ENCODE measurements at regions not wholly inside any gene's neighbourhood (a gene's known extent, or its start where the extent isn't known, plus 50 kb on each side); places are given as distances from the start of the nearest gene placed in this dataset.

DNA sequence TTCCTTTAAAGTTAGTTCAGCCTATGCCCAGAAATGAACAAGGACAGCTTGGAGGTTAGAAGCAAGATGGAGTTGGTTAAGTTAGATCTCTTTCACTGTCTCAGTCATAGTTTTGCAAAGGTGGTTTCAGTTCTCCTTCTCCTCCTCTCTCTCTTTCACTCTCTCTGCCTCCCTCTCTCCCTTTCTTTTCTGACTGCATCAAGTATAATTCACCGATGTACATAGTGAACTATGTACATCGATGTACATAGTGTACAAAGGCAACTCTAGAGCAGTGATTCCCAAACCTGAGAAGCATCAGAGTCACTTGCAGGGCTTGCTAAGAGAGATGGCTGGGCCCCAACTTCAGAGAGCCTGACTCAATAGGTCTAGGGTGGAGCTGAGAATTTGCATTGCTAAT is 1259.7 kb downstream of the TYW1 start:
- no peak overlapping the region for H3K4me3 ChIP-seq (ENCODE audit: low read length)

DNA sequence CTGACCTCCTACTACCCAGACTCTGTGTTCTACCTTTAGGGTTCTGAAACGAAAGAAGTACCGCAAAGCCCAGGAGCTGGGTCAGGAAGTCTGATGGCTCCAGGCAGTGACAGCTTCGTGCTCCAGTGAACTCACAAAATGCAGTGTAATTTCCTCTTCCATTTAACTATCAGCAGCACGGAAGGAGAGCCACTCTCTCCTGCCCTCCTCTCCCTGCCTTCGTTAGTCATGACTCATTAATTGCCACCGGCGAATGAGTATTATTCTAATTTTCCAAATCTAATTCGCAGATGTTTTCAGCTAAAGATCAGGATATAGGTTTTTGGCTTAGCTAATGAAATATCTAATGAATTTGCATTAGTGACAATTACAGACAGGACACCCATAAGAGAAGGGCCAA is 1262.0 kb downstream of the TYW1 start:
- no peak for TF ChIP-seq ZNF274 (IDR thresholded peaks at IDR 0.05; ENCODE audit: low read depth, low read length)
- no peak overlapping the region for H3K4me3 ChIP-seq (ENCODE audit: low read length)

More for the DNA sequence above, 1259.7 kb downstream of the TYW1 start:
- no peak for TF ChIP-seq ZNF274 (IDR thresholded peaks at IDR 0.05; ENCODE audit: low read depth, low read length)

DNA sequence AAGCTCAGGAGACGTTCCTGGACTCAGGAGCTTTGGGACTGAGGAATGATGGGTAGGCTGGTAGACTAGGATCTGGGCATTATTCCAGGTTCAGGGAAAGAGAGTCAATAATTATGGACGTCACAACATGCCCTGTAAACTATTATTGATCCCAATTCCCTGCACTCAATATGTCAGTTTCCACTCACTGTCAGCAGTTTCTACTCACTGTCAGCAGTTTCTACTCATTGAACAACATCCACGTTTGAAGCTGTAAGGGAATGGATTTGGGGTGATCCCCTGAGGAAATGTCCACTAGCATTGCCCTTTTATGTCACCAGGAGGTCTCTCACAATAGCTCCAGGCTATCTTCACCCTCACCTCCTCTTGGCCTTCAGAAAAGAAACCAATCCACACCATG is 1268.6 kb downstream of the TYW1 start:
- no peak for TF ChIP-seq ZNF274 (IDR thresholded peaks at IDR 0.05; ENCODE audit: low read depth, low read length)
- H3K4me3 ChIP-seq (ENCODE audit: low read length) = no peak overlapping the region

DNA sequence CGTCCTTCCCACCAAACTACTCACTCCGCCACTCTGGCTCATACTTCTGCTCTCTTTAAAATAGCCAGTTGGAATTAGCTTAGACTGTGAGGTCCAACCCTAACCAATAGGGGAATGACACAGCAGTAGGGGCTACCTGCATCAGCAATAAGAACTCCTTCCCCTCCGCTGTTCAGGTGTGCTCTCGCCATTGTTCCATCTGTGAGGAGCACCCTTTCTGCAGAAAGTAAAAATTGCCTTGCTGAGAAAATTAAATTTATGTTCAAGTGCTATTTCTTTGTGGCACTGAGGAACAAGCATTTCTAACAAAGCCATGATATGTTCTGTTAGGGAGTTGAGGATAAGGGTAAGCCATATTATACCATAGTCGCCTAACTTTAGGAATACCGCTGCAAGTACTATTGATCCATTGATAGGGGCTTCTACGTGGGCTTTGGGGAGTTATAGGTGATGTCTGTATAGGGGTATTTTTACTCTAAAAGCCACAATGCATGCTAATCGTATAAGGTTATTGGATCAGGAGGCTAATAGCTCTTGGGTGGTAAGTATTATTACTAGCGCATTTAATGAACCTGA is 1269.5 kb downstream of the TYW1 start:
- TF ChIP-seq ZNF274 (IDR thresholded peaks at IDR 0.05; ENCODE audit: low read depth, low read length) = no peak
- H3K4me3 ChIP-seq (ENCODE audit: low read length) = no peak overlapping the region

DNA sequence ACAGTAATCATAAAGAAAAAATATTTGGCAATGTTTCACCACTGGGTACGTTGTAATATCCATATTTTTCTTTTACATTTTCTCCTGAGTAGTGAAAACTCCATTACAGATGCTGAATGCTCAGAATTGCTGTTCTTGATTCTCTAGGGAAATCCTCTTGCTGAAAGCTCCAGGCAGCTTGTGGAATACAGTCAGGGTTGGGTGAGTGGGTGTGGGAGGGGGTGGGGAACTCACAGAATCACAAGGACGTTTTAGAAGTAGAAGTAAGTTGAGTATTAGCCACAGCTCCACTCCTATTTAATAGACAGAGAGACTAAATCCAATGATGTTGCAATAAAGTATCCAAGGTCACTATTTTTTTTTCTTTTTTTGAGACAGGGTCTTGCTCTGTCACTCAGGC is 1270.9 kb downstream of the TYW1 start:
- H3K4me3 ChIP-seq (ENCODE audit: low read length) = no peak overlapping the region
- TF ChIP-seq ZNF274 (IDR thresholded peaks at IDR 0.05; ENCODE audit: low read depth, low read length) = no peak

DNA sequence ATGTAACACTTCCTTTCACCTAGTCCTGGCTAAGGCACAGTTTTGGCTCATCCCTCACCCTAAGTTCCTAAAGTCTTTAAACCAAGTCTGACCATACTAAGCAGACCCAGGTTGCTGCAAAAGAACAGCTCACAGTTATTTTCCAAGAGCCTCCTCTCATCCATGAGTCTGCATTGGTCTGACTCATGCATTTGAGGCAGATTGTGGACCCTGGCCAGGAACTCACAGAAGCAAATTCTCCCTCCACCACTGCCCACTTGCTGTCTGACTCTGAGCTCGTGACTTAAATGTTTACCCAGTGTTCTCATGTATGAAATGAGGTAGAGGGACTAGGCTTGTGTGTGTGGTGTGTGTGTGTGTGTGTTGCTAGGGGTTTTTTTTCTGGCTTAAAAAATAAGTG is 1272.8 kb downstream of the TYW1 start:
- TF ChIP-seq ZNF274 (IDR thresholded peaks at IDR 0.05; ENCODE audit: low read depth, low read length) = no peak
- H3K4me3 ChIP-seq (ENCODE audit: low read length) = no peak overlapping the region

DNA sequence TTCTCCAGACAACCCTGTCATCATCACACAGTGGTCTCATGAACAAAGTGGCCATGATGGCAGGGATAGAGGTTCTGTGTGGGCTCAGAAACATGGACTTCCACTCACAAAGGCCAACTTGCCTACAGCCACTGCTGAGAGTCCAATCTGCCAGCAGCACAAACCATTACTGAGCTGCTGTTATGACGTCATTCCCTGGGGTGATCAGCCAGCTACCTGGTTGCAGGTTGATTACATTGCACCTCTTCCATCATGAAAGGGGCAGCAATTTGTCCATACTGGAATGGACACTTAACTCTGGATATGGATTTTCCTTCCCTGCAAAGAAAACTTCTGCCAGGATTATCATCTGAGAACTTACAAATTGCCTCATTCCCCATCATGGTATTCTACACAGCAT is 1275.9 kb downstream of the TYW1 start:
- no peak overlapping the region for H3K4me3 ChIP-seq (ENCODE audit: low read length)
- TF ChIP-seq ZNF274 (IDR thresholded peaks at IDR 0.05; ENCODE audit: low read depth, low read length) = no peak

DNA sequence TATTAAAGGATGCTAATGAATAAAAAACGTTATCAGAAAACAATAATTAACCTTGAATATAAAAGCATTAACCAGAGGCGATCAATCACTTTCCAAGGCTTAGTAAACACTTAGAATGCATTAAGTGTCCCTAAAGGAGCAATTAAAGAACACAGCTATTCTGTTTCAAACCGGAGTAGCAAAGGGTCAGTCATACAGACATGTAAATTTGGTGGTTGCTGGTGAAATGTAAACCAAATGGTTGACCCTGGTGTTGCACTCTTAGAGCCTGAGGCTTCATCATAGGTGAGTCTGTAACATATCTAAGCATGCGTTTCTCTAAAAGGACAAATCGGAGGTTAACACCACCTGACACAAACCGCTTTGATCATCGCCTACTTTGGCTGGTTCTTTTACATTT is 1280.1 kb downstream of the TYW1 start:
- H3K4me3 ChIP-seq (ENCODE audit: low read length) = no peak overlapping the region
- no peak for TF ChIP-seq ZNF274 (IDR thresholded peaks at IDR 0.05; ENCODE audit: low read depth, low read length)

DNA sequence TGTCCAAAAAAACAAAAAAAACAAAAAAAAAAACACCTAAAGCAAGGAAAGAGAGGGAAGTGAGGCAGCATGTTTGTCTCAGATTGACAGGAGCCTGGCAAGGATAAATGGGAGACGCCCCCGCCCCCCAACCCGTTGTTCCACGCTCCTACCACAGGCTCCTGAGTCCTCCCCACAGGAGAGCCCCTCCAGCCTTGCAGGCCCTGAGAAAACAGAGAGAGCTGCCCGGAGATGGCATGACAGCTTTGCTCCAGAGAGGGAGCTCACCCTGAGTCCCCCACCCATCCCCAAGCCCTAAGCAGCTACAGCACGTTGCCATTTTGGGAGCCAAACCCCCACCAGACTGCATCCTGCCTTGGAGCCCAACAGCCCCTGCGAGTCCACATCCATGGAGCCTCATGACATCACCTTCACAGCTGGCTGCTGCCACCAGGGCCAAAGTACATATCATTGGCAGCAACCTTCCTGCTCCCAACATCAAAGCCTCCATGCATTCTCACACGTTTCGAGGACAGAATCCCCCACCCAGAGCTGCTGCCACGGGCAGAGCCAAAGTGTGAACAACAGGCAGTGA is 1283.3 kb downstream of the TYW1 start:
- H3K4me3 ChIP-seq (ENCODE audit: low read length) = no peak overlapping the region
- TF ChIP-seq ZNF274 (IDR thresholded peaks at IDR 0.05; ENCODE audit: low read depth, low read length) = no peak

DNA sequence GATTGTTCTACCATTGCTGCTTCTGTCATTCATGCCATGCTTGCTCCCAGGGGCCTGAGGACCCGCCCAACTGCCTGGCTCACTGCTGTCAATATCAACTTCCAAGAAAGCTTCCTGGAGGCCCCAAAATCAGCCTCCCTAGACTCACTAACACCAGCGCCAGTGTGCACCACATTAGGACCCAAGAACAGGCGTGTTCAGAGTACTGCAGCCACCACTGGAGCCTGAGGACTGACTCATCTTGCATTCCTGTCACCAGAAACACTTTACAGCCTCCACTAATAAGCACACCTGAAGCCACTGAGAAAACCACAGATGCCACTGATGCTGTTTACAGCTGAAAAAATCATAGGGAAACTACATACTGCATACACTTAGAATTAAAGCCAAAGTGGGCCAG is 1284.3 kb downstream of the TYW1 start:
- TF ChIP-seq ZNF274 (IDR thresholded peaks at IDR 0.05; ENCODE audit: low read depth, low read length) = no peak
- no peak overlapping the region for H3K4me3 ChIP-seq (ENCODE audit: low read length)

DNA sequence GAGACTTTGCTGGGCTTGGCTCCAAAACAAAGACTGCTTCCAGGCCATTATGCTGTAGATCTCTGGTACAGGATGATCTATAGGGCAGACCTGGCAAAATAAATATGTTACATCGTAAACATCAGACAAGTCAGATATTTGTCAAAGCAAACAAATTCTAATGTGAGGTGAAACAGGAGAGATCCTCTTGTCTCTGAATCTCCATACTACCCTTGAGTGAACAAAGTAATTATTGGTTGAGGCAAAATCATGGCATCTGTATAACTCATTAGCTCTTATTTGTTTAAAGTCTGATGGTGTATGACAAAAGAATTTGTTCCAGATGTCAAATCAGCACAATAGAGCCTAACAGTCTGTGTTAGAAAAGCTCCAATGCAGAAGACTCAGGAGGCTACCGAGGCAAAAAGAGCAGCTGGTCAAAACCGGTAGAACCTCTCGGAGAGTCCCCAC is 1291.5 kb downstream of the TYW1 start:
- no peak for TF ChIP-seq ZNF274 (IDR thresholded peaks at IDR 0.05; ENCODE audit: low read depth, low read length)
- H3K4me3 ChIP-seq (ENCODE audit: low read length) = no peak overlapping the region

DNA sequence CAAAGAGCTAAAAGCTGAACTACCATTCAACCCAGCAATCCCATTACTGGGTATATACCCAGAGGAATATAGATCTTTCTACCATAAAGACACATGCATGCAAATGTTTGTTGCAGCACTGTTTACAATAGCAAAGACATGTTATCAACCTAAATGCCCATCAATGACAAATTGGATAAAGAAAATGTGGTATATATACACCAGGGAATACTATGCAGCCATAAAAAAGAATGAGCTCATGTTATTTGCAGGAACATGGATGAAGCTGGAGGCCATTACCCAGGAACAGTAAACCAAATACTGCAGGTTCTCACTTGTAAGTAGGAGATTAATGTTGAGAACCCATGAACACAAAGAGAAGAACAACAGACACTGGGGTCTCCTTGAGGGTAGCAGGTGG is 1295.1 kb downstream of the TYW1 start:
- no peak overlapping the region for H3K4me3 ChIP-seq (ENCODE audit: low read length)
- TF ChIP-seq ZNF274 (IDR thresholded peaks at IDR 0.05; ENCODE audit: low read depth, low read length) = no peak

DNA sequence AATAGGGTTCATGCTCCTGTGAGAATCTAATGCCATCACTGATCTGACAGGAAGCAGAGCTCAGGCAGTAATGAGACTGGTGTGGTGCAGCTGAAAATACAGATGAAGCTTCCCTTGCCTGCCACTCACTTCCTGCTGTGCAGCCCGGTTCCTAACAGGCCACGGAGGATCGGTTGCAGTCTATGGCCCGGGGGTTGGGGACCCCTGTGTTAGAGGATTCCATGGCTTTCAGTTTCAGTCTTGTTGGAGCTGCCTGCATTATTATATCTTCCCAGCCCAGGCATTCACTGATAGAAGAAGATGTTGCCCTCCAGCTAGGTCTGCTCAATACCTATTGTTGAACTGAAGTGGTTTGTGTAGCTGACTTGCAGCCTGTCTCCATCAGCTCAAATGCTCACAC is 1298.8 kb downstream of the TYW1 start:
- TF ChIP-seq ZNF274 (IDR thresholded peaks at IDR 0.05; ENCODE audit: low read depth, low read length) = no peak
- H3K4me3 ChIP-seq (ENCODE audit: low read length) = no peak overlapping the region

DNA sequence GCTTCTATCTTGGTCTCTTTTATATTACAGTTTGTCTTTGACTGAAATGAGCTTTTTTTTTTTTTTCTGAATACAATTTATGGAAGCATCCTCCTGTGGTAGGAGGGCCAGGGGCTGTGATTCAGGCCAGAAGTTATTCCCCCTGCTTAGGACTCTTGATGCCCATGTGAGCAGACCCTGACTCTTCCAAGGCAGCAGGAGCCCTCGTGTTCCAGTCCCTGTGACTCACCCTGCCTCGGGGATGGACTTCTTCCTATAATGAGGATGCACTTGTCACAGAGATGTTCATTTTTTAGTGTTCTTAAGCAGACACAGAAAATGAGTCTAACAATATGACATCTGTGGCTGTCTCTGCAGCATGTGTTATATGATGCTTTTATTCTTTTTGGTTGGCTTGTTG is 1293.7 kb upstream of the AUTS2 start:
- no peak for TF ChIP-seq ZNF274 (IDR thresholded peaks at IDR 0.05; ENCODE audit: low read depth, low read length)
- H3K4me3 ChIP-seq (ENCODE audit: low read length) = no peak overlapping the region

DNA sequence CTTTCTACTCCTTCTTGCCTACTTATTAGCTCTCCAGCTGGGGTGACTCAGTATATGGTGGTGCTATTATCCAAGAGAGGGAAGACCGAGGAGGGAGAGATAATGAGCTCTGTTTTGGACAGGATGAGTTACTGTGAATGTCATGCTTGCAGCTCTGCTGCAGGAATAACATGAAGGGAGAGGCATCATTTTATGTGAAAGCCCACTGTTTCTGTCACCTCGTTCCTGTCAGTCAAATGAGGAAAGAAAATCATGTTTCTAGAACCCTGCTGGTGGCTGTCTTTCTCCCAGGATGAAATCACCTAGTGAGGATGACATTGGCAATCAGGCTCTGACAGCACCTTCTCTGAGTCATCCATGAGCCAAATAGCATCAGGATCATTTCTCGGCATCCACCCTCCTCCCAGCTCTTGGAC is 1291.6 kb upstream of the AUTS2 start:
- no peak for TF ChIP-seq ZNF274 (IDR thresholded peaks at IDR 0.05; ENCODE audit: low read depth, low read length)
- H3K4me3 ChIP-seq (ENCODE audit: low read length) = no peak overlapping the region

DNA sequence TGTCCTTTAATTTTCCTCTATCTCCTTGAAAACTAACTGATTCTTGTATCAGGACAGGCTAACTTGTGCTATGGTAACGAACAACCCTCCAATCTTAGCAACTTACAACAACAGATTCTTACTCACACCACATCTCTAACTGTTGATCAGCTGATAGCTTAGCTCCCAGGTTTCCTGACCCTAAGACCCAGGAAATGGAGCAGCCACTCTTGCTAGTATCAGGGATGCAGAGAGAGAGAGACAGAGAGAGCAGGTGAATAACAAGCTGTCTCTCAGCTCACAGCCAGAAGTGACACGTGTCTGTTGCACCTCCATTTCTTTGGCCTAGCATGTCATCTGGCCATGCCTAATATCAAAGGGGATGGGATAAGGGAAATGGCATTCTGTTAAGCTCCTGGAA is 1289.0 kb upstream of the AUTS2 start:
- TF ChIP-seq ZNF274 (IDR thresholded peaks at IDR 0.05; ENCODE audit: low read depth, low read length) = no peak
- H3K4me3 ChIP-seq (ENCODE audit: low read length) = no peak overlapping the region

Measured in GM08714 (cell line).